T-helper 2 cell treated with Interferon-gamma antibody and Interleukin-4, amounts not matched to agents 5 μg/mL and 100 μg/mL, for 36 hours (primary cell): ENCODE measurements at regions not wholly inside any gene's neighbourhood (a gene's known extent, or its start where the extent isn't known, plus 50 kb on each side); places are given as distances from the start of the nearest gene placed in this dataset.

Source experiments
- DNase-seq: peaks from one replicate; pipeline ENCODE4 v3.0.0; 2021; ENCODE audit warnings: low spot score
- H3K27ac Mint-ChIP-seq: one replicate; pipeline ENCODE4 v1.8.0; 2021; ENCODE audit warnings: mild to moderate bottlenecking, mixed read lengths
- H3K27me3 Mint-ChIP-seq: one replicate; pipeline ENCODE4 v1.8.0; 2021; ENCODE audit warnings: low read depth, mixed read lengths
- H3K36me3 Mint-ChIP-seq: one replicate; pipeline ENCODE4 v1.8.0; 2021; ENCODE audit warnings: low read depth, mixed read lengths
- H3K4me1 Mint-ChIP-seq: one replicate; pipeline ENCODE4 v1.8.0; 2021; ENCODE audit warnings: low read depth, mixed read lengths
- H3K4me3 Mint-ChIP-seq: one replicate; pipeline ENCODE4 v1.8.0; 2022; ENCODE audit warnings: mild to moderate bottlenecking, moderate library complexity, mixed read lengths
- H3K9me3 Mint-ChIP-seq: one replicate; pipeline ENCODE4 v1.8.0; 2021; ENCODE audit warnings: mixed read lengths

GRCh38 chr9:78767490-78767889, 470.6 kb downstream of the PSAT1 start:
- no peak overlapping the region for H3K4me3 Mint-ChIP-seq
- no peaks in the 10 kb centered on the region for H3K36me3 Mint-ChIP-seq
- no peaks in the 10 kb centered on the region for H3K4me1 Mint-ChIP-seq
- no peak for DNase-seq
- no peaks in the 10 kb centered on the region for H3K27me3 Mint-ChIP-seq
- no peak overlapping the region for H3K27ac Mint-ChIP-seq
- H3K9me3 Mint-ChIP-seq = no peaks in the 10 kb centered on the region

- no peaks in the 10 kb centered on the region for H3K27me3 Mint-ChIP-seq
- H3K9me3 Mint-ChIP-seq = no peaks in the 10 kb centered on the region
- H3K27ac Mint-ChIP-seq = no peak overlapping the region
- no peak overlapping the region for H3K4me3 Mint-ChIP-seq
- no peak for DNase-seq
- no peaks in the 10 kb centered on the region for H3K4me1 Mint-ChIP-seq
- no peaks in the 10 kb centered on the region for H3K36me3 Mint-ChIP-seq
These were observed 472.8 kb downstream of the PSAT1 start for GRCh38 chr9:78769690-78770089.

GRCh38 chr9:78775211-78775610, 478.3 kb downstream of the PSAT1 start:
- Mint-ChIP-seq H3K4me3 (no peak overlapping the region), H3K9me3 (no peaks in the 10 kb centered on the region), H3K27me3 (no peaks in the 10 kb centered on the region), H3K36me3 (no peaks in the 10 kb centered on the region), H3K4me1 (no peaks in the 10 kb centered on the region), H3K27ac (no peak overlapping the region)
- no peak for DNase-seq

- no peaks in the 10 kb centered on the region for H3K4me1 Mint-ChIP-seq
- H3K36me3 Mint-ChIP-seq = no peaks in the 10 kb centered on the region
- no peak overlapping the region for H3K27ac Mint-ChIP-seq
- H3K27me3 Mint-ChIP-seq = no peaks in the 10 kb centered on the region
- no peaks in the 10 kb centered on the region for H3K9me3 Mint-ChIP-seq
- DNase-seq = no peak
- H3K4me3 Mint-ChIP-seq = no peak overlapping the region
These were observed 478.9 kb downstream of the PSAT1 start for GRCh38 chr9:78775696-78776295.

- H3K4me3 Mint-ChIP-seq = no peak overlapping the region
- no peaks in the 10 kb centered on the region for H3K27me3 Mint-ChIP-seq
- no peak overlapping the region for H3K27ac Mint-ChIP-seq
- no peaks in the 10 kb centered on the region for H3K4me1 Mint-ChIP-seq
- no peaks in the 10 kb centered on the region for H3K9me3 Mint-ChIP-seq
- DNase-seq = no peak
- no peaks in the 10 kb centered on the region for H3K36me3 Mint-ChIP-seq
These were observed 480.8 kb downstream of the PSAT1 start for GRCh38 chr9:78777747-78778146.

GRCh38 chr9:78778318-78778717, 481.4 kb downstream of the PSAT1 start:
- Mint-ChIP-seq H3K9me3 (no peaks in the 10 kb centered on the region), H3K4me3 (no peak overlapping the region), H3K27me3 (no peaks in the 10 kb centered on the region), H3K36me3 (no peaks in the 10 kb centered on the region), H3K27ac (no peak overlapping the region), H3K4me1 (no peaks in the 10 kb centered on the region)
- DNase-seq = no peak

GRCh38 chr9:78778861-78779374, 482.0 kb downstream of the PSAT1 start:
- H3K9me3 Mint-ChIP-seq = no peaks in the 10 kb centered on the region
- H3K27ac Mint-ChIP-seq = no peak overlapping the region
- DNase-seq = no peak
- no peaks in the 10 kb centered on the region for H3K4me1 Mint-ChIP-seq
- H3K36me3 Mint-ChIP-seq = no peaks in the 10 kb centered on the region
- no peak overlapping the region for H3K4me3 Mint-ChIP-seq
- no peaks in the 10 kb centered on the region for H3K27me3 Mint-ChIP-seq

GRCh38 chr9:78781681-78782080, 484.8 kb downstream of the PSAT1 start:
- Mint-ChIP-seq H3K9me3 (no peaks in the 10 kb centered on the region), H3K27ac (no peak overlapping the region), H3K27me3 (no peaks in the 10 kb centered on the region), H3K36me3 (no peaks in the 10 kb centered on the region), H3K4me3 (no peak overlapping the region), H3K4me1 (no peaks in the 10 kb centered on the region)
- no peak for DNase-seq

GRCh38 chr9:78782234-78782633, 485.3 kb downstream of the PSAT1 start:
- Mint-ChIP-seq H3K27me3 (no peaks in the 10 kb centered on the region), H3K27ac (no peak overlapping the region), H3K4me3 (no peak overlapping the region), H3K9me3 (no peaks in the 10 kb centered on the region), H3K4me1 (no peaks in the 10 kb centered on the region), H3K36me3 (no peaks in the 10 kb centered on the region)
- DNase-seq = no peak

- Mint-ChIP-seq H3K4me1 (no peaks in the 10 kb centered on the region), H3K9me3 (no peaks in the 10 kb centered on the region), H3K27ac (no peak overlapping the region), H3K4me3 (no peak overlapping the region), H3K36me3 (no peaks in the 10 kb centered on the region), H3K27me3 (no peaks in the 10 kb centered on the region)
- DNase-seq = no peak
These were observed 485.9 kb downstream of the PSAT1 start for GRCh38 chr9:78782858-78783257.

GRCh38 chr9:78783743-78784142, 486.8 kb downstream of the PSAT1 start:
- DNase-seq = no peak
- Mint-ChIP-seq H3K4me3 (no peak overlapping the region), H3K27me3 (no peaks in the 10 kb centered on the region), H3K9me3 (no peaks in the 10 kb centered on the region), H3K36me3 (no peaks in the 10 kb centered on the region), H3K4me1 (no peaks in the 10 kb centered on the region), H3K27ac (no peak overlapping the region)

GRCh38 chr9:78786794-78787193, 489.9 kb downstream of the PSAT1 start:
- H3K9me3 Mint-ChIP-seq = no peaks in the 10 kb centered on the region
- H3K4me1 Mint-ChIP-seq = no peaks in the 10 kb centered on the region
- no peaks in the 10 kb centered on the region for H3K27me3 Mint-ChIP-seq
- no peak overlapping the region for H3K27ac Mint-ChIP-seq
- DNase-seq = no peak
- H3K4me3 Mint-ChIP-seq = no peak overlapping the region
- H3K36me3 Mint-ChIP-seq = no peaks in the 10 kb centered on the region

GRCh38 chr9:78788101-78788500, 491.2 kb downstream of the PSAT1 start:
- no peak for DNase-seq
- H3K27me3 Mint-ChIP-seq = no peaks in the 10 kb centered on the region
- no peak overlapping the region for H3K4me3 Mint-ChIP-seq
- no peaks in the 10 kb centered on the region for H3K9me3 Mint-ChIP-seq
- H3K36me3 Mint-ChIP-seq = no peaks in the 10 kb centered on the region
- no peaks in the 10 kb centered on the region for H3K4me1 Mint-ChIP-seq
- H3K27ac Mint-ChIP-seq = no peak overlapping the region

- no peak for DNase-seq
- Mint-ChIP-seq H3K36me3 (no peaks in the 10 kb centered on the region), H3K4me3 (no peak overlapping the region), H3K27me3 (no peaks in the 10 kb centered on the region), H3K9me3 (no peaks in the 10 kb centered on the region), H3K4me1 (no peaks in the 10 kb centered on the region), H3K27ac (no peak overlapping the region)
These were observed 494.9 kb downstream of the PSAT1 start for GRCh38 chr9:78791779-78792178.

GRCh38 chr9:78792745-78793144, 495.8 kb downstream of the PSAT1 start:
- Mint-ChIP-seq H3K27ac (no peak overlapping the region), H3K9me3 (no peaks in the 10 kb centered on the region), H3K4me1 (no peaks in the 10 kb centered on the region), H3K27me3 (no peaks in the 10 kb centered on the region), H3K36me3 (no peaks in the 10 kb centered on the region), H3K4me3 (no peak overlapping the region)
- DNase-seq = no peak
